ENCODE measurements at regions not wholly inside any gene's neighbourhood (a gene's known extent, or its start where the extent isn't known, plus 50 kb on each side); places are given as distances from the start of the nearest gene placed in this dataset.

DNA sequence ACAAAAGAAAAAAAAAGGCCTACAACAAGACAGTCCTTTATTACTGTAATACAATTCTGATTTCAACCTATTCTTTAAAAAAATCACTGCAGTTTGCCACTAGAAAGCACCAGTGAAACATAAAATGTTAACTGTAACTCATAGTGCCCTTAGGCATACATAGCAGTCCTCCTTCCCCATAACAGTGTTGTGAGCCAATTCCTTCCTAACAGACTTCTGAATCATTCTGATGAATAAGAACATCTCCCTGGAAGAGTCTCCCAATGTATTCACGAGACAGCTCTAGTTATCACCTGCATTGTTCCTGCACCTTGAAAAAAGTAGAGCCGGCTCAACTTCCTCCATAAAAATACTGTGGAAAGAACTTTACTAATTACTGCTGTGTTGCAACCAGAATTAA, 213.6 kb upstream of the FSCB start:
- Histone ChIP-seq H3K4me2 (ENCODE audit: control insufficient read depth, extremely low read depth, insufficient read depth, low read depth, low read length) (no peak overlapping the region), H3K9me1 (ENCODE audit: control insufficient read depth, extremely low read depth, insufficient read depth, low read length) (no peaks in the 10 kb centered on the region), H3K27ac (ENCODE audit: control insufficient read depth, insufficient read depth, low read length) (no peak overlapping the region), H4K20me1 (ENCODE audit: control insufficient read depth, extremely low read depth, insufficient read depth, low read length) (no peaks in the 10 kb centered on the region), H3K9ac (ENCODE audit: control insufficient read depth, extremely low read depth, insufficient read depth, low read length) (no peak overlapping the region), H2AFZ (ENCODE audit: control insufficient read depth, low read length) (no peak overlapping the region), H3K9me3 (ENCODE audit: control insufficient read depth, low read depth, low read length) (no peaks in the 10 kb centered on the region), H3K4me1 (ENCODE audit: control insufficient read depth, extremely low read depth, insufficient read depth, low read length) (no peaks in the 10 kb centered on the region), H3K36me3 (ENCODE audit: control insufficient read depth in 2 of 2, extremely low read depth in 1 of 2, insufficient read depth in 2 of 2, low read length in 2 of 2) (no peaks in the 10 kb centered on the region), H3K4me3 (ENCODE audit: control insufficient read depth in 2 of 3, extremely low read depth in 1 of 3, insufficient read depth in 2 of 3, low read depth in 1 of 3, low read length in 3 of 3) (no peak overlapping the region), H3K27me3 (ENCODE audit: control insufficient read depth, extremely low read depth, insufficient read depth, low read length) (no peaks in the 10 kb centered on the region), H3K79me2 (ENCODE audit: control insufficient read depth, insufficient read depth, low read length) (no peaks in the 10 kb centered on the region)
- TF ChIP-seq CTCF (optimal IDR thresholded peaks at IDR 0.05 in 1 of 3, IDR thresholded peaks at IDR 0.05 in 1 of 3, conservative IDR thresholded peaks at IDR 0.05 in 1 of 3; ENCODE audit: extremely low read depth in 1 of 3, insufficient read depth in 2 of 3, low read length in 3 of 3), result no peak
- no peak for TF ChIP-seq EZH2 (IDR thresholded peaks at IDR 0.05; ENCODE audit: low read length)
- dilution Hi-C loops (cut with MboI; ENCODE audit: extremely low pct_ligation_motif_present, low sequenced_read_pairs), result no loop called here
- DNase-seq (ENCODE audit: low read depth, low spot score) (no peak), FAIRE-seq (no peak)

- H3K36me3 ChIP-seq (ENCODE audit: control insufficient read depth in 2 of 2, extremely low read depth in 1 of 2, insufficient read depth in 2 of 2, low read length in 2 of 2), result no peaks in the 10 kb centered on the region
- no peaks in the 10 kb centered on the region for H3K27me3 ChIP-seq (ENCODE audit: control insufficient read depth, extremely low read depth, insufficient read depth, low read length)
- no peak overlapping the region for H3K9ac ChIP-seq (ENCODE audit: control insufficient read depth, extremely low read depth, insufficient read depth, low read length)
- DNase-seq (ENCODE audit: low read depth, low spot score), result no peak
- H3K27ac ChIP-seq (ENCODE audit: control insufficient read depth, insufficient read depth, low read length), result no peak overlapping the region
- H3K4me3 ChIP-seq (ENCODE audit: control insufficient read depth in 2 of 3, extremely low read depth in 1 of 3, insufficient read depth in 2 of 3, low read depth in 1 of 3, low read length in 3 of 3), result no peak overlapping the region
- H3K9me3 ChIP-seq (ENCODE audit: control insufficient read depth, low read depth, low read length), result no peaks in the 10 kb centered on the region
- H3K9me1 ChIP-seq (ENCODE audit: control insufficient read depth, extremely low read depth, insufficient read depth, low read length), result no peaks in the 10 kb centered on the region
- FAIRE-seq, result no peak
- no peaks in the 10 kb centered on the region for H3K79me2 ChIP-seq (ENCODE audit: control insufficient read depth, insufficient read depth, low read length)
- no peak overlapping the region for H3K4me2 ChIP-seq (ENCODE audit: control insufficient read depth, extremely low read depth, insufficient read depth, low read depth, low read length)
- no peaks in the 10 kb centered on the region for H3K4me1 ChIP-seq (ENCODE audit: control insufficient read depth, extremely low read depth, insufficient read depth, low read length)
- no peak overlapping the region for H2AFZ ChIP-seq (ENCODE audit: control insufficient read depth, low read length)
- TF ChIP-seq CTCF (optimal IDR thresholded peaks at IDR 0.05 in 1 of 3, IDR thresholded peaks at IDR 0.05 in 1 of 3, conservative IDR thresholded peaks at IDR 0.05 in 1 of 3; ENCODE audit: extremely low read depth in 1 of 3, insufficient read depth in 2 of 3, low read length in 3 of 3) (no peak), EZH2 (IDR thresholded peaks at IDR 0.05; ENCODE audit: low read length) (no peak)
- H4K20me1 ChIP-seq (ENCODE audit: control insufficient read depth, extremely low read depth, insufficient read depth, low read length), result no peaks in the 10 kb centered on the region
- dilution Hi-C loops (cut with MboI; ENCODE audit: extremely low pct_ligation_motif_present, low sequenced_read_pairs), result no loop called here
These were observed 205.1 kb upstream of the FSCB start for GRCh38 chr14:44712024-44712815.

Measured in keratinocyte (primary cell).